MCF 10A (cell line): ENCODE measurements at regions not wholly inside any gene's neighbourhood (a gene's known extent, or its start where the extent isn't known, plus 50 kb on each side); places are given as distances from the start of the nearest gene placed in this dataset.

Experiments used
- BruUV-seq: library from RNA; stranded (reverse); fragments of 400-500 nt; replicated peaks from 2 replicates; lab custom pipeline; 2021; lab: Mats Ljungman, UMichigan
- CTCF ChIA-PET: fragments of 300-600 bp; sonication (Branson Sonifier 250); formaldehyde crosslinking; extraction: SDS; loops from one replicate; lab custom pipeline; 2021; ENCODE audit warnings: antibody characterized with exemption, inconsistent platforms; lab: Yijun Ruan, JAX
- POLR2A ChIA-PET: fragments of 300-600, 350-650 bp; sonication (Branson Sonifier 250); formaldehyde crosslinking; extraction: SDS; loops from one replicate; lab custom pipeline; 2020; ENCODE audit warnings: antibody characterized with exemption, inconsistent platforms; lab: Yijun Ruan, JAX
- DNase-seq: peaks from one replicate; pipeline ENCODE4 v3.0.0-alpha.2; 2018; ENCODE audit not compliant: unreplicated experiment
- H3K27ac Mint-ChIP-seq: one replicate; pipeline ENCODE4 v1.8.0; 2022; ENCODE audit warnings: mild to moderate bottlenecking, low read depth, mixed read lengths; ENCODE audit not compliant: unreplicated experiment
- H3K27me3 Mint-ChIP-seq: one replicate; pipeline ENCODE4 v1.8.0; 2022; ENCODE audit warnings: mixed read lengths; ENCODE audit not compliant: insufficient read depth, unreplicated experiment
- H3K36me3 Mint-ChIP-seq: one replicate; pipeline ENCODE4 v1.8.0; 2022; ENCODE audit warnings: mild to moderate bottlenecking, moderate library complexity, mixed read lengths; ENCODE audit not compliant: insufficient read depth, unreplicated experiment
- H3K4me1 Mint-ChIP-seq: one replicate; pipeline ENCODE4 v1.8.0; 2022; ENCODE audit warnings: mixed read lengths; ENCODE audit not compliant: insufficient read depth, unreplicated experiment
- H3K4me3 Mint-ChIP-seq: one replicate; pipeline ENCODE4 v1.8.0; 2022; ENCODE audit warnings: mild to moderate bottlenecking, moderate library complexity, mixed read lengths; ENCODE audit not compliant: unreplicated experiment
- H3K9me3 Mint-ChIP-seq: one replicate; pipeline ENCODE4 v1.8.0; 2022; ENCODE audit warnings: mixed read lengths; ENCODE audit not compliant: unreplicated experiment
- intact Hi-C: fragments of 100-400 bp; cut with micrococcal nuclease; formaldehyde crosslinking; loops from 2 replicates; pipeline ENCODE4 v1.14.1; 2022
- TF ChIP-seq, protein P1 (sequence below): fragments of 200-600 bp; IDR thresholded peaks from one replicate; pipeline ENCODE4 v1.8.0; 2022; ENCODE audit warnings: antibody characterized with exemption, mild to moderate bottlenecking; ENCODE audit not compliant: unreplicated experiment

DNA sequence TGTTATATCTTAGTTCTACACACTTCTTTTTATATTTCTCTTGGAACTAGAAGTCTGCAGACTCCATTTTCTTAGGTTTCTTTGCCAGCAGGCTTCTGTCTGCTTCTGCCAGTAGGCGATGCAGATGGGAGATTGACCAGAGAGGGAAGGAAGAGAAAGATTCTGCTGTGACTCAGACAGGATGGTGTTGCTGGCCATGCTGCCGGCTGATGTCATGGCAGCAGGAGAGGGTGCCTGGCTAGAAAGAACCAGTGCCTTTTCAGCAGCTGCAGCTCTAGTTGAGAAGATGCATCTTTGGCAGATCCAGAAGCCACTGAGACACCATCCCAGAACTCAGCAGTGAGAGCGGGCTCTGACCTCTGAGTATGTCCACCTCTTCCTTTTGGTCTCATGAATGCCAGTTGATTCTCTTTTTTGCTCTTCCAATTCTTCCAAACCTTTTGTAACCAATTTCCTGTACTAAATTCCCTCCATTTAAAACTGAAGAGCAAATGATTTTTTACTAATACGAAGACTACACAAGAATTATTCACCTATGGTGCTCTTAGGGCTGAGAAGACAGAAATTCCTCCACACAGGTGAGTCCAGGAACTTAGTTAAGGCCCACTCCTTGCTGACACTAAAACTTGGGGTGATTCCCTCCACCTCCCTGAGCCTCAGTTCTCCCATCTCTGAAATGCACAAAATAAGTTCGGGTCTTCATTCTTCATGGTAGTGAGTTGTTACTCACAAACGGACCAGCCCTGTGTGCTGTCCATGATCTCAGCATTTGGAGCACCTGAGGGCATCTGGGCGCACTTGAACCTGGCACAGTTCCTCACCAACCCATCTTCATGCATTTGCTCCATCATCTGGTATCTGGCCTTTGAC, 200.7 kb downstream of the MYCN start:
- ChIA-PET CTCF (no interaction called here), POLR2A (no interaction called here)
- Mint-ChIP-seq H3K27ac (no peak overlapping the region), H3K36me3 (peaks cover 5% of the 10 kb centered on the region), H3K4me1 (peaks cover 5% of the 10 kb centered on the region), H3K4me3 (no peak overlapping the region), H3K9me3 (no peaks in the 10 kb centered on the region), H3K27me3 (no peaks in the 10 kb centered on the region)
- intact Hi-C loops: no loop called here
- no peak for DNase-seq
- BruUV-seq: no TSS peak
- TF ChIP-seq, protein P1, sequence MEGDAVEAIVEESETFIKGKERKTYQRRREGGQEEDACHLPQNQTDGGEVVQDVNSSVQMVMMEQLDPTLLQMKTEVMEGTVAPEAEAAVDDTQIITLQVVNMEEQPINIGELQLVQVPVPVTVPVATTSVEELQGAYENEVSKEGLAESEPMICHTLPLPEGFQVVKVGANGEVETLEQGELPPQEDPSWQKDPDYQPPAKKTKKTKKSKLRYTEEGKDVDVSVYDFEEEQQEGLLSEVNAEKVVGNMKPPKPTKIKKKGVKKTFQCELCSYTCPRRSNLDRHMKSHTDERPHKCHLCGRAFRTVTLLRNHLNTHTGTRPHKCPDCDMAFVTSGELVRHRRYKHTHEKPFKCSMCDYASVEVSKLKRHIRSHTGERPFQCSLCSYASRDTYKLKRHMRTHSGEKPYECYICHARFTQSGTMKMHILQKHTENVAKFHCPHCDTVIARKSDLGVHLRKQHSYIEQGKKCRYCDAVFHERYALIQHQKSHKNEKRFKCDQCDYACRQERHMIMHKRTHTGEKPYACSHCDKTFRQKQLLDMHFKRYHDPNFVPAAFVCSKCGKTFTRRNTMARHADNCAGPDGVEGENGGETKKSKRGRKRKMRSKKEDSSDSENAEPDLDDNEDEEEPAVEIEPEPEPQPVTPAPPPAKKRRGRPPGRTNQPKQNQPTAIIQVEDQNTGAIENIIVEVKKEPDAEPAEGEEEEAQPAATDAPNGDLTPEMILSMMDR: no peak

DNA sequence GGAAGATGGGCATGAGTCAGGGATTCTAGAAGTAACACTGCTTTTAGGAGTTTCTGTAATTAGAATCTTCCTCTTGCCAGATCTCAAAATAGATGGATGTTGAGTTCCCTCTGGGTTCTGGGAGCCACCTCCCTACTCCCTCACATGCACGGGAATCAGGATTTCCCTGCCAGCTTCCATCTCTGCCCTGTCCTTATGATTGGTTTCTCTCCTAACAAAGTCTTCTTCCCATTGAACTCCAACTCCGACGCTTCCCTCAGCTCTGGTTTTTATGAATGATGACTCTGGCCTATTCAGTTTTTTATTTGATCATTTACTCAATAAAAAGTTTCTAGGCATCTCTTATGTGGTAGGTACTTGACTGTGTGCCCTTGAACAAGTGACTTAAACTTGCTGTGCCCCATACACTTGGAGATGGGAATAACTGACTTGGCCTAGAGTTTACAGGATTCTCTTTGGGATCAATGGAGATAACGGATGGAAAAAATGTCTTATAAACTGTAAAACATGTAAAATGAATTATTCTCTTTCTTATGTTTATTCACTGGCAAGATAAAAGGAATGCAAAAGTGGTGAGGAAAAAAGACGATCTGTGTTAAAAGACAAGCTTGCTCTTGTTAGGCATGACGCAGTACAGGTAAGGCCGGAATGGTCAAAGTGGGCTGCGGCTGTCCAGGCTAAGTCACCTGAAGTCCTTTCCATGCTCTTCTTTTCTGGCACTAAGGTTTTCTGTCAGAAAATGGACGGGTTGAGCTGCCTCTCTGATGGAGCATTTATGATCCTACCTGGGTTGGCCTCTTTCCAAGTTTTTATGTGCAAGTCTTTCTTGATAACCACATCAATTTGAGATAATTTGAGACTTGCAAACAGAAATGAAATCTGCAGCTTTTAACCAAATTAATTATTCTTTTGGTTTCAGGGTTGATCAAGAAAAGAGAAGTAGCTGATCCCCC, 199.6 kb downstream of the MYCN start:
- Mint-ChIP-seq H3K27me3 (no peaks in the 10 kb centered on the region), H3K4me3 (no peak overlapping the region), H3K36me3 (peaks cover 5% of the 10 kb centered on the region), H3K27ac (no peak overlapping the region), H3K9me3 (no peaks in the 10 kb centered on the region), H3K4me1 (peaks cover 5% of the 10 kb centered on the region)
- DNase-seq: no peak
- intact Hi-C loops: no loop called here
- CTCF ChIA-PET: interaction anchor here (0.5 kb wide), 1 partner anchor 348 kb away, joined by 3 read pairs; no protein-coding TSS in a partner anchor
- TF ChIP-seq, protein P1: no peak
- BruUV-seq: no TSS peak
- POLR2A ChIA-PET: interaction anchor here (1.6 kb wide), 1 partner anchor 10 kb away, joined by 3 read pairs; no protein-coding TSS in a partner anchor

DNA sequence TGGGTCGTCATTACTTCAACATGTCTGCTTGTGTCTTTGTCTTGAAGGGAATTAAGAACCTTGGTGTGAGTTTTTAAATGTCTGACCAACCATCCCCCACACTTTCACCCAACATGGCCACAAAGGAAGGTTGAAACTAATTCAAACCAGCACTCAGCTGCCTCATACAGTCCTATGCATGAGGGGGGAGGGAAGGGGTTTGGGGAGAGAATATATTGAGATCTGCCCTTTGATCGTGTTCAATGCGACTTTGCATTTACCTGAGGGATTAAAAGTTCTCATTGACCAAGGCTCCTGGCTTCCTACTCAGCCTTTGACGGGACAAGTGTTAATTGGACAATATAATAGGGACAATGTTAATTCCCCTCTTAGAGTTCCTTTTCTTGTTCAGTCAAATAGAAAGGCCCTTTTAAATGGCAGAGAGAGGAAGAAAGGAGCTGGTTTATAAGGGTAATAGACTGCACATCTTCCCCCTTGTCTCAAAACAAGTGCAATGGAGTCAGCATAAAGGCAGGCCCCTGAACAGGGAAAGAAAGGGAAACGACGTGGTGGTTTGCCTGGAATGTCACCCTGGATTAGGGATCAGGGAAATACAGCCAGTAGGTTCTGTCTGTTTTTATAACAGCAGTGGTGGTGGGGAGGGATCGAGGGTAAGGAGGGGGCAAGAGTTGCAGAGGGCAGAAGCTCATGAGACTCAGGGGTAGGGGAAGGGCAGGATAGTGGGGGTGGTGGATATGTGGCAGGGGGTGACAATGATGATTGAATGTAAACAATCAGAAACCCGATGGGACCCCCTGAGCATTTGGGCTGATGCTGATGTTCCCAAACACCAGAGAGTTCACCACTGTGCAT, 198.7 kb downstream of the MYCN start:
- Mint-ChIP-seq H3K27ac (no peak overlapping the region), H3K36me3 (peaks cover 5% of the 10 kb centered on the region), H3K4me1 (peaks cover 5% of the 10 kb centered on the region), H3K27me3 (no peaks in the 10 kb centered on the region), H3K4me3 (no peak overlapping the region), H3K9me3 (no peaks in the 10 kb centered on the region)
- POLR2A ChIA-PET: interaction anchor here (1.6 kb wide), 1 partner anchor 11 kb away, joined by 3 read pairs; no protein-coding TSS in a partner anchor
- CTCF ChIA-PET: interaction anchor here (0.5 kb wide), 1 partner anchor 349 kb away, joined by 3 read pairs; no protein-coding TSS in a partner anchor
- TF ChIP-seq, protein P1: no peak
- intact Hi-C loops: no loop called here
- DNase-seq: no peak
- BruUV-seq: no TSS peak
